ENCODE measurements at regions not wholly inside any gene's neighbourhood (a gene's known extent, or its start where the extent isn't known, plus 50 kb on each side); places are given as distances from the start of the nearest gene placed in this dataset.

DNA sequence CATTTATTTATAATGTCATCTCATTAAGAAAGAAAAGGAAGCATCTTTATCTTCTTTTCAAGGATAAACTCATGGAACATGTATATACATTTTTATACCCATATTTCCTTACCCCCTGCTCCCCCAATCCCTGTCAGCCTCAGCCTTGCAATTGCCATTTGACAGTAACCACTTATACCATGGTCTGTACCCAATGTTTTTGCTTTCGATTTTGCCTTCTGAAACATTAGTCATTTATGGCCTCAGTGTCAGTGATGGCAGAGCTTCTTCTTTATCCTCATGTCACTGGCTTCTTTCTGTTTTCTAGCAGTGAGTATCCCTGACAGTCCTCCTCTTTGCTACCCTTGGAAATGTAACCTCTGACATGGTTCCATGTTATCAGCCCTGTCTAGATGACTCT lies 228.4 kb downstream of the SPRY1 start:
- Histone ChIP-seq H3K4me3 (IDR thresholded peaks at IDR 0.05; ENCODE audit: insufficient read depth, low read depth, low read length) (no peak overlapping the region), H3K27me3 (ENCODE audit: insufficient read depth, low read depth) (no peaks in the 10 kb centered on the region), H3K9ac (no peak overlapping the region), H3K27ac (no peak overlapping the region), H2AFZ (ENCODE audit: low read depth) (no peak overlapping the region), H3K4me2 (no peak overlapping the region), H3K79me2 (ENCODE audit: insufficient read depth, low read depth) (no peaks in the 10 kb centered on the region), H3K4me1 (ENCODE audit: low read depth, poor library complexity, severe bottlenecking) (no peaks in the 10 kb centered on the region), H4K20me1 (ENCODE audit: insufficient read depth) (no peaks in the 10 kb centered on the region), H3K36me3 (ENCODE audit: insufficient read depth) (no peaks in the 10 kb centered on the region)
- TF ChIP-seq CTCF (conservative IDR thresholded peaks at IDR 0.05; ENCODE audit: low read depth, low read length), result no peak

- no peaks in the 10 kb centered on the region for H3K4me1 ChIP-seq (ENCODE audit: low read depth, poor library complexity, severe bottlenecking)
- no peak overlapping the region for H3K4me3 ChIP-seq (IDR thresholded peaks at IDR 0.05; ENCODE audit: insufficient read depth, low read depth, low read length)
- H3K27me3 ChIP-seq (ENCODE audit: insufficient read depth, low read depth), result no peaks in the 10 kb centered on the region
- no peak overlapping the region for H2AFZ ChIP-seq (ENCODE audit: low read depth)
- H4K20me1 ChIP-seq (ENCODE audit: insufficient read depth), result no peaks in the 10 kb centered on the region
- H3K27ac ChIP-seq, result no peak overlapping the region
- H3K36me3 ChIP-seq (ENCODE audit: insufficient read depth), result no peaks in the 10 kb centered on the region
- no peak overlapping the region for H3K9ac ChIP-seq
- no peaks in the 10 kb centered on the region for H3K79me2 ChIP-seq (ENCODE audit: insufficient read depth, low read depth)
- TF ChIP-seq CTCF (conservative IDR thresholded peaks at IDR 0.05; ENCODE audit: low read depth, low read length), result no peak
- no peak overlapping the region for H3K4me2 ChIP-seq
Measured at GRCh38 chr4:123628288-123628687, 231.7 kb downstream of the SPRY1 start.

DNA sequence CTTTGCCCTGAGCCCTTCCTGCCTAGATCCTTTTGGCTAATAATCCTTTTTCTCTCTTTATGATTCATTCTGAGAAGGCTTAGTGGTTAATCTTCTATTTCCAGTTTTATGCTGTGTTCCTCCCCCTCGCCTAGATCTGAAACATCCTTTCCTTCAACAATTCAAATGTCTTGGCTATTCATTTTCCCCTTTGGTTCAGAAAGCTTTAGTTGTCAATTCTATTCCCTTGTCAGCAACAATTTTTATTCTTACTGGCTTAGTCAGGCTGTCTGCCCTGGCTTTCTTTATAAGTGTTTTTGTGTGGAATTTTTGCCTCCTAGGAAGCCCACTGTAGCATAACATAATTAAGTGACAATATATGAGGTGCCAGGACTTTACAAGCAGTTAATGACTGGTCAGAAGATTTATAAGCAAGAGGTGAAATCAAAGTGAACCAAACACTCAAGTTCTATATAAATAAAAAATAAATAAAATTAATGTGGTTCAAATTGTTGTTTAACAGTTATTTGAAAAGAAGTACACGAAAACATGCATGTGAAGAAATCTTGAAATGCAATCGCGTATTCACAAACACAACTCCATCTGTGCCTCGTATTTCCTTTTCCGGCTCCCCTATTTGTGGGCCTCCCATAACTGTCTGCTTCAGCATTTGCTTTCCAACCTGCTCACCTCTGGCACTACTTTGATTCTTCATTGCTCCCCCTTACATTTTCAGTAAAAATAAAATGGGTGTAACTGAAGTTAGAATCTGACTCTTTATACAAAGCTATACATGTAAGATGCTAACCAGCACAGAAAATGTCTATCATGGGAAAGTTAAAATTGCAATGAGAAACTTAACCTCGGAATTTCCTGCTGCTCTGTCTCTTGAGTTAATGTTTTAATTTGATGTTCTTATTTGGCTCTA lies 235.4 kb downstream of the SPRY1 start:
- Histone ChIP-seq H4K20me1 (ENCODE audit: insufficient read depth) (no peaks in the 10 kb centered on the region), H3K79me2 (ENCODE audit: insufficient read depth, low read depth) (no peaks in the 10 kb centered on the region), H3K36me3 (ENCODE audit: insufficient read depth) (no peaks in the 10 kb centered on the region), H3K4me3 (IDR thresholded peaks at IDR 0.05; ENCODE audit: insufficient read depth, low read depth, low read length) (no peak overlapping the region), H3K27me3 (ENCODE audit: insufficient read depth, low read depth) (no peaks in the 10 kb centered on the region), H3K4me1 (ENCODE audit: low read depth, poor library complexity, severe bottlenecking) (no peaks in the 10 kb centered on the region), H2AFZ (ENCODE audit: low read depth) (no peak overlapping the region), H3K4me2 (no peak overlapping the region), H3K9ac (no peak overlapping the region), H3K27ac (no peak overlapping the region)
- no peak for TF ChIP-seq CTCF (conservative IDR thresholded peaks at IDR 0.05; ENCODE audit: low read depth, low read length)

- H3K79me2 ChIP-seq (ENCODE audit: insufficient read depth, low read depth), result no peaks in the 10 kb centered on the region
- H3K27me3 ChIP-seq (ENCODE audit: insufficient read depth, low read depth), result no peaks in the 10 kb centered on the region
- H3K27ac ChIP-seq, result no peak overlapping the region
Measured at GRCh38 chr4:123632693-123633030, 236.1 kb downstream of the SPRY1 start.

More at GRCh38 chr4:123632693-123633030, 236.1 kb downstream of the SPRY1 start:
- Histone ChIP-seq H2AFZ (ENCODE audit: low read depth) (no peak overlapping the region), H4K20me1 (ENCODE audit: insufficient read depth) (no peaks in the 10 kb centered on the region), H3K36me3 (ENCODE audit: insufficient read depth) (no peaks in the 10 kb centered on the region), H3K9ac (no peak overlapping the region), H3K4me3 (IDR thresholded peaks at IDR 0.05; ENCODE audit: insufficient read depth, low read depth, low read length) (no peak overlapping the region), H3K4me2 (no peak overlapping the region), H3K4me1 (ENCODE audit: low read depth, poor library complexity, severe bottlenecking) (no peaks in the 10 kb centered on the region)
- no peak for TF ChIP-seq CTCF (conservative IDR thresholded peaks at IDR 0.05; ENCODE audit: low read depth, low read length)

All from KMS-11 (cell line).